H9 (cell line): ENCODE measurements at regions not wholly inside any gene's neighbourhood (a gene's known extent, or its start where the extent isn't known, plus 50 kb on each side); places are given as distances from the start of the nearest gene placed in this dataset.

Experiments used
- DNase-seq: peaks from one replicate; pipeline ENCODE4 v3.0.0-alpha.2; 2017
- H2AFZ ChIP-seq: one replicate; pipeline ENCODE4 v1.6.1; 2013; ENCODE audit warnings: mild to moderate bottlenecking, low read length, control low read depth, moderate library complexity
- H2AK5ac ChIP-seq: 2 replicates; pipeline ENCODE4 v1.6.1; 2013; ENCODE audit warnings: low read length, control low read depth, mixed read lengths; ENCODE audit not compliant: insufficient read length
- H2BK120ac ChIP-seq: one replicate; pipeline ENCODE4 v1.6.1; 2013; ENCODE audit warnings: low read depth, mild to moderate bottlenecking, low read length, control low read depth, inconsistent platforms; ENCODE audit not compliant: poor library complexity, severe bottlenecking
- H2BK12ac ChIP-seq: 2 replicates; pipeline ENCODE4 v1.6.1; 2013; ENCODE audit warnings: low read length, control low read depth, mixed read lengths, low read depth; ENCODE audit not compliant: insufficient read length
- H2BK15ac ChIP-seq: 2 replicates; pipeline ENCODE4 v1.6.1; 2013; ENCODE audit warnings: low read depth, low read length, control low read depth
- H2BK20ac ChIP-seq: one replicate; pipeline ENCODE4 v1.6.1; 2013; ENCODE audit warnings: low read depth, mild to moderate bottlenecking, low read length, control low read depth, inconsistent platforms; ENCODE audit not compliant: poor library complexity, severe bottlenecking
- H2BK5ac ChIP-seq: 2 replicates; pipeline ENCODE4 v1.6.1; 2013; ENCODE audit warnings: low read length, control low read depth, mixed read lengths; ENCODE audit not compliant: insufficient read length
- H3K14ac ChIP-seq: 2 replicates; pipeline ENCODE4 v1.6.1; 2013; ENCODE audit warnings: low read length, control low read depth; ENCODE audit not compliant: insufficient read depth
- H3K18ac ChIP-seq: 2 replicates; pipeline ENCODE4 v1.6.1; 2013; ENCODE audit warnings: low read depth, mild to moderate bottlenecking, mixed read lengths, low read length, control low read depth; ENCODE audit not compliant: insufficient read length
- H3K23ac ChIP-seq: 2 replicates; pipeline ENCODE4 v1.6.1; 2013; ENCODE audit warnings: low read length, control low read depth, mixed read lengths, low read depth; ENCODE audit not compliant: insufficient read length
- H3K23me2 ChIP-seq: 2 replicates; pipeline ENCODE4 v1.6.1; 2013; ENCODE audit warnings: low read depth, mild to moderate bottlenecking, mixed read lengths, low read length, control low read depth; ENCODE audit not compliant: insufficient read length, poor library complexity, severe bottlenecking
- H3K27ac ChIP-seq: 2 replicates; pipeline ENCODE4 v1.5.1; 2013; ENCODE audit warnings: low read length, control low read depth, mixed read lengths, low read depth; ENCODE audit not compliant: insufficient read length
- H3K27me3 ChIP-seq: 2 replicates; pipeline ENCODE4 v1.6.1; 2013; ENCODE audit warnings: low read length, control low read depth, inconsistent platforms; ENCODE audit not compliant: insufficient read depth
- H3K4ac ChIP-seq: 2 replicates; pipeline ENCODE4 v1.6.1; 2013; ENCODE audit warnings: low read depth, mild to moderate bottlenecking, control low read depth, inconsistent platforms, low read length, moderate library complexity
- H3K4me1 ChIP-seq: 2 replicates; pipeline ENCODE4 v1.6.1; 2013; ENCODE audit warnings: low read length, control low read depth, inconsistent platforms; ENCODE audit not compliant: insufficient read depth
- H3K4me2 ChIP-seq: 2 replicates; pipeline ENCODE4 v1.6.1; 2013; ENCODE audit warnings: low read length, control low read depth, mixed read lengths; ENCODE audit not compliant: insufficient read length, insufficient read depth
- H3K56ac ChIP-seq: 2 replicates; pipeline ENCODE4 v1.6.1; 2013; ENCODE audit warnings: low read depth, mild to moderate bottlenecking, mixed read lengths, low read length, control low read depth; ENCODE audit not compliant: insufficient read length
- H3K79me1 ChIP-seq: 2 replicates; pipeline ENCODE4 v1.6.1; 2013; ENCODE audit warnings: low read depth, mild to moderate bottlenecking, moderate library complexity, low read length, control low read depth, inconsistent platforms; ENCODE audit not compliant: insufficient read depth, poor library complexity, severe bottlenecking
- H3K79me2 ChIP-seq: 2 replicates; pipeline ENCODE4 v1.6.1; 2013; ENCODE audit warnings: low read length, control low read depth, inconsistent platforms; ENCODE audit not compliant: insufficient read depth
- H3K9ac ChIP-seq: 2 replicates; pipeline ENCODE4 v1.6.1; 2013; ENCODE audit warnings: low read length, control low read depth, mixed read lengths; ENCODE audit not compliant: insufficient read length; ENCODE audit errors: extremely low read depth
- H3K9me3 ChIP-seq: one replicate; pipeline ENCODE4 v1.6.1; 2013; ENCODE audit warnings: low read depth, low read length, inconsistent platforms; ENCODE audit not compliant: control insufficient read depth
- H3T11ph ChIP-seq: one replicate; pipeline ENCODE4 v1.6.1; 2013; ENCODE audit warnings: mild to moderate bottlenecking, low read length, control low read depth, inconsistent platforms
- H4K20me1 ChIP-seq: one replicate; pipeline ENCODE4 v1.6.1; 2013; ENCODE audit not compliant: control insufficient read depth, insufficient read length, insufficient read depth
- H4K5ac ChIP-seq: 2 replicates; pipeline ENCODE4 v1.6.1; 2013; ENCODE audit warnings: low read depth, mild to moderate bottlenecking, mixed read lengths, low read length, control low read depth; ENCODE audit not compliant: insufficient read length
- H4K8ac ChIP-seq: replicated peaks from 2 replicates; pipeline ENCODE4 v1.6.1; 2013; ENCODE audit warnings: low read length, control low read depth, mixed read lengths, low read depth; ENCODE audit not compliant: insufficient read length
- H4K91ac ChIP-seq: 2 replicates; pipeline ENCODE4 v1.6.1; 2013; ENCODE audit warnings: low read depth, mild to moderate bottlenecking, moderate library complexity, mixed read lengths, low read length, control low read depth; ENCODE audit not compliant: insufficient read length
- H3K27ac Mint-ChIP-seq, 3 experiments: 2 replicates in 2 of 3; 3 replicates in 1 of 3; pipeline ENCODE4 v1.8.0; 2020 to 2021; ENCODE audit warnings: mixed read lengths in 3 of 3, mild to moderate bottlenecking in 1 of 3, moderate library complexity in 1 of 3
- H3K27me3 Mint-ChIP-seq: 2 replicates; pipeline ENCODE4 v1.8.0; 2021; ENCODE audit warnings: low read depth, mild to moderate bottlenecking, moderate library complexity, mixed read lengths
- H3K36me3 Mint-ChIP-seq, 3 experiments: 2 replicates in 2 of 3; 3 replicates in 1 of 3; pipeline ENCODE4 v1.8.0; 2020 to 2021; ENCODE audit warnings: low read depth in 3 of 3, mixed read lengths in 3 of 3; ENCODE audit not compliant: insufficient read depth in 1 of 3
- H3K4me1 Mint-ChIP-seq, 2 experiments: 2 replicates each; pipeline ENCODE4 v1.8.0; 2020; ENCODE audit warnings: mixed read lengths in 2 of 2
- H3K4me3 Mint-ChIP-seq, 2 experiments: 2 replicates in 1 of 2; 3 replicates in 1 of 2; pipeline ENCODE4 v1.8.0; 2020 to 2021; ENCODE audit warnings: mild to moderate bottlenecking in 2 of 2, mixed read lengths in 2 of 2, moderate library complexity in 1 of 2
- H3K9me3 Mint-ChIP-seq, 2 experiments: 2 replicates in 1 of 2; 3 replicates in 1 of 2; pipeline ENCODE4 v1.8.0; 2020; ENCODE audit warnings: mild to moderate bottlenecking in 2 of 2, mixed read lengths in 2 of 2, moderate library complexity in 1 of 2
- CTCF ChIP-seq: fragments of 200-600 bp; sonication (generic); conservative IDR thresholded peaks from 3 replicates; pipeline ENCODE4 v1.8.0; 2021; ENCODE audit warnings: antibody characterized with exemption, mild to moderate bottlenecking
- WGBS: extraction: QIAGEN DNeasy Blood & Tissue Kit; methylation state at CpG from one replicate; pipeline ENCODE4 v1.1.7; 2013; ENCODE audit warnings: missing lambda C conversion rate, low lambda C conversion rate, mixed read lengths; ENCODE audit not compliant: insufficient read length; ENCODE audit errors: extremely low coverage; 5-methylcytosine and 5-hydroxymethylcytosine counted together

DNA sequence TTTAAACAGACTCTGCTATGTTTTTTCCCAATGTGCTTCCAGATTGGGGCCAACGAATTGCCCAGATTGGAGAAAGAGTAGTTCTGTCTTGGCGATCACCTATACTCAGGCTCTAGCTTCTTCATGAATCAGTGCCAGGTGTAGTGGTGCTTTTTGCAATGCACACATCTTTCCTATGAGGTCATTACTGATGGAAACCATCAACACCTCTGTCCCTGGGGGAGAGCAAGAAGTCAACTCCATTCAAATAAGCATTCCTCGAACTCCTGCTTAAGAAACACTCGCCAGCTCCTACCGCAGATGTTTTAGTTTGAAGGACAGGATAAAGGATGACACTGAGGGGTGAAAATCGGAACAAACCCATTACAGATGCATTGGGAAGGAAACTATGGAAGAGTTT is 156.5 kb upstream of the DKK2 start:
- H3K4me1 ChIP-seq = no peaks in the 10 kb centered on the region
- no peak overlapping the region for H2BK15ac ChIP-seq
- no peak overlapping the region for H3K18ac ChIP-seq
- H2AK5ac ChIP-seq = no peak overlapping the region
- no peak overlapping the region for H2BK5ac ChIP-seq
- no peak overlapping the region for H2BK120ac ChIP-seq
- Mint-ChIP-seq H3K27me3 (no peaks in the 10 kb centered on the region), H3K4me1 (peaks cover 0 to 6% of the 10 kb centered on the region in 2 experiments; a peak in 1 of 4 replicates), H3K27ac (no peak overlapping the region), H3K4me3 (no peak overlapping the region), H3K36me3 (no peaks in the 10 kb centered on the region), H3K9me3 (no peaks in the 10 kb centered on the region)
- H2AFZ ChIP-seq = no peak overlapping the region
- no peak overlapping the region for H3K27ac ChIP-seq
- no peak overlapping the region for H3K56ac ChIP-seq
- H4K20me1 ChIP-seq = no peaks in the 10 kb centered on the region
- H3K23ac ChIP-seq = no peak overlapping the region
- H3K4ac ChIP-seq = no peak overlapping the region
- no peak overlapping the region for H4K5ac ChIP-seq
- no peak overlapping the region for H3K9ac ChIP-seq
- H4K8ac ChIP-seq = no peak overlapping the region
- no peaks in the 10 kb centered on the region for H3K79me1 ChIP-seq
- H3K79me2 ChIP-seq = no peaks in the 10 kb centered on the region
- no peak for DNase-seq
- no peak overlapping the region for H3K4me2 ChIP-seq
- H3K27me3 ChIP-seq = no peaks in the 10 kb centered on the region
- H2BK20ac ChIP-seq = no peak overlapping the region
- no peak overlapping the region for H3K14ac ChIP-seq
- H4K91ac ChIP-seq = no peak overlapping the region
- no peaks in the 10 kb centered on the region for H3K9me3 ChIP-seq
- H3T11ph ChIP-seq = no peak overlapping the region
- no peak overlapping the region for H2BK12ac ChIP-seq
- TF ChIP-seq CTCF = no peak
- H3K23me2 ChIP-seq = no peaks in the 10 kb centered on the region
- WGBS = no CpG with 5 or more reads among the region's 6 CpGs
